GM19035 (cell line): ENCODE measurements at regions not wholly inside any gene's neighbourhood (a gene's known extent, or its start where the extent isn't known, plus 50 kb on each side); places are given as distances from the start of the nearest gene placed in this dataset.
A peak's percentile ranks its signal among the peaks of the same experiment; 100 is the strongest.
"Not testable (repeated sequence)": the region's sequence is repeated elsewhere in the genome, so short reads cannot be mapped to it uniquely, and the experiment has no call there.

Experiments
- ATAC-seq: cut with Tn5 transposase; IDR thresholded peaks from one replicate; pipeline ENCODE4 v1.9.1; 2021; ENCODE audit not compliant: unreplicated experiment

- ATAC-seq: no peak
These were observed 118.7 kb downstream of the ZNF365 start for GRCh38 chr10:62492870-62493180.

- no peak for ATAC-seq
These were observed 122.8 kb downstream of the ZNF365 start for GRCh38 chr10:62496925-62497324.

- no peak for ATAC-seq
These were observed 124.1 kb downstream of the ZNF365 start for GRCh38 chr10:62498271-62498670.

- not testable (repeated sequence) for ATAC-seq
These were observed 125.9 kb downstream of the ZNF365 start for GRCh38 chr10:62500116-62500515.

- no peak for ATAC-seq
These were observed 127.4 kb downstream of the ZNF365 start for GRCh38 chr10:62501547-62501946.

- no peak for ATAC-seq
These were observed 128.9 kb downstream of the ZNF365 start for GRCh38 chr10:62502995-62503613.

- ATAC-seq: no peak
These were observed 129.7 kb downstream of the ZNF365 start for GRCh38 chr10:62503872-62504271.

GRCh38 chr10:62506371-62506770, 132.2 kb downstream of the ZNF365 start:
- ATAC-seq: no peak

- ATAC-seq: peak; percentile 10
These were observed 137.1 kb downstream of the ZNF365 start for GRCh38 chr10:62511238-62511637.

GRCh38 chr10:62511656-62512055, 137.5 kb downstream of the ZNF365 start:
- ATAC-seq: peak; percentile 74

GRCh38 chr10:62512732-62513475, 138.7 kb downstream of the ZNF365 start:
- no peak for ATAC-seq

GRCh38 chr10:62514079-62514693, 140.0 kb downstream of the ZNF365 start:
- no peak for ATAC-seq

GRCh38 chr10:62517252-62517651, 143.1 kb downstream of the ZNF365 start:
- no peak for ATAC-seq

GRCh38 chr10:62527019-62527827, 153.1 kb downstream of the ZNF365 start:
- ATAC-seq: peak; percentile 37

- ATAC-seq: peak; percentile 92
These were observed 154.3 kb downstream of the ZNF365 start for GRCh38 chr10:62528441-62528840.

GRCh38 chr10:62529396-62529795, 155.2 kb downstream of the ZNF365 start:
- no peak for ATAC-seq

- ATAC-seq: no peak
These were observed 159.9 kb downstream of the ZNF365 start for GRCh38 chr10:62534031-62534430.

GRCh38 chr10:62538606-62539005, 164.4 kb downstream of the ZNF365 start:
- no peak for ATAC-seq

GRCh38 chr10:62540389-62540788, 166.2 kb downstream of the ZNF365 start:
- ATAC-seq: peak; percentile 53

- ATAC-seq: no peak
These were observed 167.6 kb downstream of the ZNF365 start for GRCh38 chr10:62541811-62542210.

GRCh38 chr10:62543571-62544355, 169.6 kb downstream of the ZNF365 start:
- no peak for ATAC-seq
